ENCODE measurements at regions not wholly inside any gene's neighbourhood (a gene's known extent, or its start where the extent isn't known, plus 50 kb on each side); places are given as distances from the start of the nearest gene placed in this dataset.
"Not testable (repeated sequence)": the region's sequence is repeated elsewhere in the genome, so short reads cannot be mapped to it uniquely, and the experiment has no call there.

DNA sequence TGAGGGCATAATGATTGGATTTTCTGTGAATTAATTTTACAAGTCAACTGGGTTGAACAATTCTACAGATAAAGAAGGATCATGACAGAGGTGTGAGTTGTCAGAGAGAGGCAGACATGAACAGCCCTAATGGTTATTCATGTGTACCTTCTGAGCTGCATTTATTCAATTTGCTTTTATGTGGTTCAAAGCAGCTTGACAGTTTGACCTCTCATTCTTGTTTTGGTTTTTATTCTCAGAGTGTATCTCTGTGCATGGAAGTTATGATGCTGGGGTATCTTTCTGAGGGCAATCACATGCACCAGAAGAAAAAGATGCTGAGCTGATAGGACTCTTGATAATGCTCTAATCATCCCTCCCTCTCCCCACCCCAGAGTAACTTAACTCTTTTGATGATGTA is 169.3 kb upstream of the NPY2R start:
- no peaks in the 10 kb centered on the region for H3K9me2 ChIP-seq (replicated peaks; ENCODE audit: low read depth, low read length)
- H3F3A ChIP-seq (ENCODE audit: low read depth) = no peaks in the 10 kb centered on the region
- H3K79me2 ChIP-seq (ENCODE audit: insufficient read depth, low read length) = no peaks in the 10 kb centered on the region
- H3K4me3 ChIP-seq (ENCODE audit: low read length, poor library complexity, severe bottlenecking) = no peak overlapping the region
- no peaks in the 10 kb centered on the region for H3K27me3 ChIP-seq (ENCODE audit: insufficient read depth, low read length, poor library complexity, severe bottlenecking)
- TF ChIP-seq EZH2phosphoT487 (IDR thresholded peaks at IDR 0.05; ENCODE audit: borderline replicate concordance) = no peak
- TF ChIP-seq, protein P1, sequence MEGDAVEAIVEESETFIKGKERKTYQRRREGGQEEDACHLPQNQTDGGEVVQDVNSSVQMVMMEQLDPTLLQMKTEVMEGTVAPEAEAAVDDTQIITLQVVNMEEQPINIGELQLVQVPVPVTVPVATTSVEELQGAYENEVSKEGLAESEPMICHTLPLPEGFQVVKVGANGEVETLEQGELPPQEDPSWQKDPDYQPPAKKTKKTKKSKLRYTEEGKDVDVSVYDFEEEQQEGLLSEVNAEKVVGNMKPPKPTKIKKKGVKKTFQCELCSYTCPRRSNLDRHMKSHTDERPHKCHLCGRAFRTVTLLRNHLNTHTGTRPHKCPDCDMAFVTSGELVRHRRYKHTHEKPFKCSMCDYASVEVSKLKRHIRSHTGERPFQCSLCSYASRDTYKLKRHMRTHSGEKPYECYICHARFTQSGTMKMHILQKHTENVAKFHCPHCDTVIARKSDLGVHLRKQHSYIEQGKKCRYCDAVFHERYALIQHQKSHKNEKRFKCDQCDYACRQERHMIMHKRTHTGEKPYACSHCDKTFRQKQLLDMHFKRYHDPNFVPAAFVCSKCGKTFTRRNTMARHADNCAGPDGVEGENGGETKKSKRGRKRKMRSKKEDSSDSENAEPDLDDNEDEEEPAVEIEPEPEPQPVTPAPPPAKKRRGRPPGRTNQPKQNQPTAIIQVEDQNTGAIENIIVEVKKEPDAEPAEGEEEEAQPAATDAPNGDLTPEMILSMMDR (conservative IDR thresholded peaks at IDR 0.05; ENCODE audit: low read length) = no peak
- H3K36me3 ChIP-seq (ENCODE audit: insufficient read depth, low read length) = no peaks in the 10 kb centered on the region
- H2AFZ ChIP-seq (ENCODE audit: low read length) = no peak overlapping the region
- no peak overlapping the region for H3K9ac ChIP-seq (ENCODE audit: low read depth, low read length, poor library complexity, severe bottlenecking)
- no peaks in the 10 kb centered on the region for H3K4me1 ChIP-seq (ENCODE audit: insufficient read depth, low read length, poor library complexity, severe bottlenecking)
- no peak overlapping the region for H3K4me2 ChIP-seq (ENCODE audit: low read depth, low read length, poor library complexity, severe bottlenecking)
- no peaks in the 10 kb centered on the region for H4K20me1 ChIP-seq (ENCODE audit: insufficient read depth, low read length, poor library complexity, severe bottlenecking)
- no peaks in the 10 kb centered on the region for H3K9me3 ChIP-seq (ENCODE audit: insufficient read depth, low read depth, low read length)

DNA sequence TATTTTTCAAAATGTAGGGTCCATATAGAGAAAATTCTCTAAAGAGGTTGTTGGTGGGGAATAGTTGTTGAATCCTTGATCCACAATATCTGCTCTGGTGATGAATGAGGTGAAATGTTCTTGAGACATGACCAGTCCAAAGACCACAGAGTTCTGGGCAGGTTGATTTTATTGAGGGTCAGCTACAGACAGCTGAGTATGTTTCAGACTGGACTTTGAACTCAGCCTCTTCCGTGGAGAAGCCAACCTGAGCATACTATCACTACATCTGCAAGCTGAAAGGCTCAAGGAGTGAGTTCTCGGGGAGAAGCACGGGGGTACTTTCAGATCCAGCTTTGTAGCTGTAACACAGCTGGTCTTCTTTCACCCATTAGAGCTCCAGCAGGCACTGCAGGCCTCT is 168.4 kb upstream of the NPY2R start:
- no peaks in the 10 kb centered on the region for H3K36me3 ChIP-seq (ENCODE audit: insufficient read depth, low read length)
- H4K20me1 ChIP-seq (ENCODE audit: insufficient read depth, low read length, poor library complexity, severe bottlenecking) = no peaks in the 10 kb centered on the region
- no peak overlapping the region for H3K4me2 ChIP-seq (ENCODE audit: low read depth, low read length, poor library complexity, severe bottlenecking)
- H3K4me1 ChIP-seq (ENCODE audit: insufficient read depth, low read length, poor library complexity, severe bottlenecking) = no peaks in the 10 kb centered on the region
- no peaks in the 10 kb centered on the region for H3K9me3 ChIP-seq (ENCODE audit: insufficient read depth, low read depth, low read length)
- no peaks in the 10 kb centered on the region for H3K79me2 ChIP-seq (ENCODE audit: insufficient read depth, low read length)
- H3K4me3 ChIP-seq (ENCODE audit: low read length, poor library complexity, severe bottlenecking) = no peak overlapping the region
- H2AFZ ChIP-seq (ENCODE audit: low read length) = no peak overlapping the region
- no peak for TF ChIP-seq EZH2phosphoT487 (IDR thresholded peaks at IDR 0.05; ENCODE audit: borderline replicate concordance)
- TF ChIP-seq, protein P1 (conservative IDR thresholded peaks at IDR 0.05; ENCODE audit: low read length) = no peak
- H3F3A ChIP-seq (ENCODE audit: low read depth) = no peaks in the 10 kb centered on the region
- no peaks in the 10 kb centered on the region for H3K9me2 ChIP-seq (replicated peaks; ENCODE audit: low read depth, low read length)
- no peak overlapping the region for H3K9ac ChIP-seq (ENCODE audit: low read depth, low read length, poor library complexity, severe bottlenecking)
- no peaks in the 10 kb centered on the region for H3K27me3 ChIP-seq (ENCODE audit: insufficient read depth, low read length, poor library complexity, severe bottlenecking)

DNA sequence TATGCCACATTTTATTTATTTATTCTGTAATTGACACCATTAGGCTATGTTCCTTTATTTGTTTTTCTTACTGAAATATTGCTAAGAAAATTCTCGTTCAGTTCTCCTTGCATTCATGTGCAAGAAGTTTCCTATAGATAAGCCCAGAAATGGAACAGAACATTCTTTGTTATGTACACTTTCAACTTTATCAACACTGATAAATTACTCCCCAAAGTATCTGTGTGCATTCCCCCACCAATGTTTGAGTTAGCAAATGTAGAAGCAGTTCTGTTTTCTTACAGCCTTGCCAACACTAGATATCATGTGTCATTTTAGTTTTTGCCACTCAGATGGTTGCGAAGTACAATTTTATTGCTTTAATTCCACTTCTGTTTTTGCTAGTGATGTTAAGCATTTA is 166.4 kb upstream of the NPY2R start:
- no peaks in the 10 kb centered on the region for H3K9me3 ChIP-seq (ENCODE audit: insufficient read depth, low read depth, low read length)
- H3K4me3 ChIP-seq (ENCODE audit: low read length, poor library complexity, severe bottlenecking) = no peak overlapping the region
- H4K20me1 ChIP-seq (ENCODE audit: insufficient read depth, low read length, poor library complexity, severe bottlenecking) = no peaks in the 10 kb centered on the region
- H3K27me3 ChIP-seq (ENCODE audit: insufficient read depth, low read length, poor library complexity, severe bottlenecking) = no peaks in the 10 kb centered on the region
- no peak overlapping the region for H2AFZ ChIP-seq (ENCODE audit: low read length)
- no peaks in the 10 kb centered on the region for H3K9me2 ChIP-seq (replicated peaks; ENCODE audit: low read depth, low read length)
- H3K4me1 ChIP-seq (ENCODE audit: insufficient read depth, low read length, poor library complexity, severe bottlenecking) = no peaks in the 10 kb centered on the region
- no peak overlapping the region for H3K9ac ChIP-seq (ENCODE audit: low read depth, low read length, poor library complexity, severe bottlenecking)
- no peaks in the 10 kb centered on the region for H3F3A ChIP-seq (ENCODE audit: low read depth)
- H3K79me2 ChIP-seq (ENCODE audit: insufficient read depth, low read length) = no peaks in the 10 kb centered on the region
- H3K4me2 ChIP-seq (ENCODE audit: low read depth, low read length, poor library complexity, severe bottlenecking) = no peak overlapping the region
- TF ChIP-seq, protein P1 (conservative IDR thresholded peaks at IDR 0.05; ENCODE audit: low read length) = no peak
- no peak for TF ChIP-seq EZH2phosphoT487 (IDR thresholded peaks at IDR 0.05; ENCODE audit: borderline replicate concordance)
- no peaks in the 10 kb centered on the region for H3K36me3 ChIP-seq (ENCODE audit: insufficient read depth, low read length)

DNA sequence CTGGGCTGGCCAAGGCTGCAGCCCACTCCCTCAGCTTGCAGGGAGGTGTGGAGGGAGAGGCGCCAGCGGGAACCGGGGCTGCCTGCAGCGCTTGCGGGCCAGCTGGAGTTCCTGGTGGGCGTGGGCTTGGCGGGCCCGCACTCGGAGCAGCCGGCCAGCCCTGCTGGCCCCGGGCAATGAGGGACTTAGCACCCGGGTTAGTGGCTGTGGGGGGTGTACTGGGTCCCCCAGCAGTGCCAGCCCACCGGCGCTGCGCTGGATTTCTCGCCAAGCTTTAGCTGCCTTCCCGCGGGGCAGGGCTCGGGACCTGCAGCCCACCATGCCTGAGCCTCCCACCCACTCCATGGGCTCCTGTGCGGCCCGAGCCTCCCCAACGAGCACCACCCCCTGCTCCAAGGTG is 164.2 kb upstream of the NPY2R start:
- H2AFZ ChIP-seq (ENCODE audit: low read length); H3F3A ChIP-seq (ENCODE audit: low read depth); H4K20me1 ChIP-seq (ENCODE audit: insufficient read depth, low read length, poor library complexity, severe bottlenecking); H3K4me2 ChIP-seq (ENCODE audit: low read depth, low read length, poor library complexity, severe bottlenecking); H3K4me1 ChIP-seq (ENCODE audit: insufficient read depth, low read length, poor library complexity, severe bottlenecking); H3K9me2 ChIP-seq (replicated peaks; ENCODE audit: low read depth, low read length); H3K9me3 ChIP-seq (ENCODE audit: insufficient read depth, low read depth, low read length); H3K4me3 ChIP-seq (ENCODE audit: low read length, poor library complexity, severe bottlenecking); H3K79me2 ChIP-seq (ENCODE audit: insufficient read depth, low read length); H3K36me3 ChIP-seq (ENCODE audit: insufficient read depth, low read length); H3K27me3 ChIP-seq (ENCODE audit: insufficient read depth, low read length, poor library complexity, severe bottlenecking); H3K9ac ChIP-seq (ENCODE audit: low read depth, low read length, poor library complexity, severe bottlenecking): not testable (repeated sequence)

Measured in Loucy (cell line).